Colonic mucosa (tissue), 4 donors: ENCODE measurements at regions not wholly inside any gene's neighbourhood (a gene's known extent, or its start where the extent isn't known, plus 50 kb on each side); places are given as distances from the start of the nearest gene placed in this dataset.
"Not testable (repeated sequence)": the region's sequence is repeated elsewhere in the genome, so short reads cannot be mapped to it uniquely, and the experiment has no call there.

ENCODE experiments used
- DNase-seq: peaks from one replicate; pipeline ENCODE4 v3.0.0-alpha.2; 2020
- H3K27ac ChIP-seq: fragments of 200-600 bp; one replicate; pipeline ENCODE4 v1.8.0; 2021
- H3K27me3 ChIP-seq: fragments of 200-600 bp; one replicate; pipeline ENCODE4 v1.8.0; 2021
- H3K36me3 ChIP-seq: fragments of 200-600 bp; one replicate; pipeline ENCODE4 v1.8.0; 2021
- H3K4me1 ChIP-seq: fragments of 200-600 bp; one replicate; pipeline ENCODE4 v1.8.0; 2021; ENCODE audit warnings: mild to moderate bottlenecking
- H3K4me3 ChIP-seq: fragments of 200-600 bp; one replicate; pipeline ENCODE4 v1.8.0; 2021
- H3K9ac ChIP-seq, 2 donors: one replicate each; pipeline ENCODE4 v1.7.0; 2013; ENCODE audit warnings: control low read depth in 2 of 2, low read depth in 2 of 2, low read length in 2 of 2
- H3K9me3 ChIP-seq: fragments of 200-600 bp; one replicate; pipeline ENCODE4 v1.8.0; 2021
- intact Hi-C: fragments of 100-400 bp; cut with DNase I; formaldehyde crosslinking; loops from one replicate; pipeline ENCODE4 v1.14.1; 2022
- TF ChIP-seq, protein P1 (sequence below): fragments of 200-600 bp; IDR thresholded peaks from one replicate; pipeline ENCODE4 v1.8.0; 2022; ENCODE audit warnings: antibody characterized with exemption, mild to moderate bottlenecking
- donor health status: healthy.
- donor health status: DM: no; HTN: no; CAD: no.
- donor health status: DM: no; HTN: no; CAD: no.

DNA sequence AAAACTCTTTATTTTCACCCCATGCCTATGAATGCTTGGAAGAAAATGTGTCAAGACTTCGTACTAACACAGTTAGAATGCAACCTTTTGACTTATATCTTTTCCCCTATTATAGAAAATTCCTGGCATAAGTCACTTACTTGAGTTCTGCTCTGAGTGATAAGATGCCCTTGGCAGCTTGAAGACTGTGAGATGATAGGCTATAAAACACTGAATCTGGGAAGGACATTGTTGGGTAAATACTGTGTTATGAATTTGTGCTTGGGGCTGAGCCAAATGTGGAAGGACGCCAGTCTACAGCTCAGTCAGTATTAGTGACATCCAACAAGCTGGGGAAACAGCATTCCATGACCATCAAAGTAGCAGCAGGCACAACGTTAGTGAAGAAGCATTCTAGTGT lies 368.0 kb upstream of the SGCG start:
- H3K27ac ChIP-seq = no peak overlapping the region
- no peaks in the 10 kb centered on the region for H3K4me1 ChIP-seq
- no peak overlapping the region for H3K4me3 ChIP-seq
- intact Hi-C loops = no loop called here
- no peaks in the 10 kb centered on the region for H3K36me3 ChIP-seq
- H3K9me3 ChIP-seq = no peaks in the 10 kb centered on the region
- no peaks in the 10 kb centered on the region for H3K27me3 ChIP-seq
- TF ChIP-seq, protein P1, sequence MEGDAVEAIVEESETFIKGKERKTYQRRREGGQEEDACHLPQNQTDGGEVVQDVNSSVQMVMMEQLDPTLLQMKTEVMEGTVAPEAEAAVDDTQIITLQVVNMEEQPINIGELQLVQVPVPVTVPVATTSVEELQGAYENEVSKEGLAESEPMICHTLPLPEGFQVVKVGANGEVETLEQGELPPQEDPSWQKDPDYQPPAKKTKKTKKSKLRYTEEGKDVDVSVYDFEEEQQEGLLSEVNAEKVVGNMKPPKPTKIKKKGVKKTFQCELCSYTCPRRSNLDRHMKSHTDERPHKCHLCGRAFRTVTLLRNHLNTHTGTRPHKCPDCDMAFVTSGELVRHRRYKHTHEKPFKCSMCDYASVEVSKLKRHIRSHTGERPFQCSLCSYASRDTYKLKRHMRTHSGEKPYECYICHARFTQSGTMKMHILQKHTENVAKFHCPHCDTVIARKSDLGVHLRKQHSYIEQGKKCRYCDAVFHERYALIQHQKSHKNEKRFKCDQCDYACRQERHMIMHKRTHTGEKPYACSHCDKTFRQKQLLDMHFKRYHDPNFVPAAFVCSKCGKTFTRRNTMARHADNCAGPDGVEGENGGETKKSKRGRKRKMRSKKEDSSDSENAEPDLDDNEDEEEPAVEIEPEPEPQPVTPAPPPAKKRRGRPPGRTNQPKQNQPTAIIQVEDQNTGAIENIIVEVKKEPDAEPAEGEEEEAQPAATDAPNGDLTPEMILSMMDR = no peak
- no peak overlapping the region for H3K9ac ChIP-seq
- no peak for DNase-seq

DNA sequence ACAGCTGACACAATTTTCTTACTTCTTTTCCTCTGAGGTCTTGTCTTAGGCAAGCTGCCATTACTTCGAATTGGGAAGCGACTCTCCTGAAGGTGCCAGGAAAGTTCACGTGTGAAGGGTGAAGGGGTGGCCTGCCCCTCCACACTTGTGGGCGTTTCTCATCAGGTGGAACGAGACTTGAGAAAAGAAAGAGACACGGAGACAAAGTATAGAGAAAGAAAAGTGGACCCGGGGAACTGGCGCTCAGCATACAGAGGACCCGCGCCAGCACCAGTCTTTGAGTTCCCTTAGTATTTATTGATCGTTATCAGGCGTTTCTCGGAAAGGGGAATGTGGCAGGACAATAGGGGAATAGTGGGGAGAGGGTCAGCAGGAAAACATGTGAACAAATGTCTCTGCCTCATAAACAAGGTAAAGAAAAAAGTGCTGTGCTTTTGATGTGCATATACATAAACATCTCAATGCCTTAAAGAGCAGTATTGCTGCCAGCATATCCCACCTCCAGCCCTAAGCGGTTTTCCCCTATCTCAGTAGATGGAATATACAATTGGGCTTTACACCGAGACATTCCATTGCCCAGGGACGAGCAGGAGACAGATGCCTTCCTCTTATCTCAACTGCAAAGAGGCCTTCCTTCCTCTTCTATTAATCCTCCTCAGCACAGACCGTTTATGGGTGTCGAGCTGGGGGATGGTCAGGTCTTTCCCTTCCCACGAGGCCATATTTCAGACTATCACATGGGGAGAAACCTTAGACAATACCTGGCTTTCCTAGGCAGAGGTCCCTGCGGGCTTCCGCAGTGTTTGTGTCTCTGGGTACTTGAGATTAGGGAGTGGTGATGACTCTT lies 367.0 kb upstream of the SGCG start:
- H3K4me1 ChIP-seq, DNase-seq, H3K27ac ChIP-seq, intact Hi-C loops, H3K9ac ChIP-seq, H3K4me3 ChIP-seq, H3K27me3 ChIP-seq, H3K9me3 ChIP-seq, H3K36me3 ChIP-seq: not testable (repeated sequence)

GRCh38 chr13:22814433-22814832 lies 366.3 kb upstream of the SGCG start:
- DNase-seq, H3K9me3 ChIP-seq, H3K36me3 ChIP-seq, H3K4me1 ChIP-seq, intact Hi-C loops, H3K4me3 ChIP-seq, H3K27me3 ChIP-seq, H3K27ac ChIP-seq, H3K9ac ChIP-seq: not testable (repeated sequence)

DNA sequence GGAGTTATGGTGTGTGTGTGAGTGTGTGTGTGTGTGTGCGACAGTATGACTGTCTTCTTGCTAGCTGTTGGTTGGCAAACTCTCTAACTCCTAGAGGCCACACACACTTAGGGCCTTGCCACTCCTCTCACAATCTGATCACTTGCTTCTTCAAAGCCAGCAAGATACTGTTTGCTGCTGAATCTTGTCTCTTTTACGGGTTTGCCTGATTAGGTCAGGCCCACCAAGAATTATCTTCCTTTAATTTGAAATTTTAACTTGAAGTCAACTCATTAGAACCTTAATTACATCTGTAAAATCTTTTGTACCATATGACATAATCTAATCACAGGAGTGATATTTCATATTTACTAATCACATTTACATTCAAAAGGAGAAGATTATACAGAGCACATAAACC lies 359.2 kb upstream of the SGCG start:
- Histone ChIP-seq H3K9me3 (no peaks in the 10 kb centered on the region), H3K4me1 (no peaks in the 10 kb centered on the region), H3K27me3 (no peaks in the 10 kb centered on the region), H3K27ac (no peak overlapping the region), H3K9ac (no peak overlapping the region), H3K36me3 (no peaks in the 10 kb centered on the region), H3K4me3 (no peak overlapping the region)
- TF ChIP-seq, protein P1 = no peak
- DNase-seq = no peak
- intact Hi-C loops = no loop called here

- no peak for DNase-seq
- no peaks in the 10 kb centered on the region for H3K9me3 ChIP-seq
- H3K9ac ChIP-seq = no peak overlapping the region
- no peak overlapping the region for H3K4me3 ChIP-seq
- no peak overlapping the region for H3K27ac ChIP-seq
- no peaks in the 10 kb centered on the region for H3K4me1 ChIP-seq
- no peaks in the 10 kb centered on the region for H3K36me3 ChIP-seq
- TF ChIP-seq, protein P1 = no peak
- intact Hi-C loops = no loop called here
- no peaks in the 10 kb centered on the region for H3K27me3 ChIP-seq
These were observed 355.6 kb upstream of the SGCG start for GRCh38 chr13:22825186-22825585.

- no peaks in the 10 kb centered on the region for H3K9me3 ChIP-seq
- no peaks in the 10 kb centered on the region for H3K27me3 ChIP-seq
- intact Hi-C loops = no loop called here
- TF ChIP-seq, protein P1 = no peak
- H3K36me3 ChIP-seq = no peaks in the 10 kb centered on the region
- H3K4me1 ChIP-seq = no peaks in the 10 kb centered on the region
- no peak overlapping the region for H3K27ac ChIP-seq
- no peak overlapping the region for H3K9ac ChIP-seq
- no peak overlapping the region for H3K4me3 ChIP-seq
- no peak for DNase-seq
These were observed 352.7 kb upstream of the SGCG start for GRCh38 chr13:22828081-22828480.
